ENCODE measurements at regions not wholly inside any gene's neighbourhood (a gene's known extent, or its start where the extent isn't known, plus 50 kb on each side); places are given as distances from the start of the nearest gene placed in this dataset.

DNA sequence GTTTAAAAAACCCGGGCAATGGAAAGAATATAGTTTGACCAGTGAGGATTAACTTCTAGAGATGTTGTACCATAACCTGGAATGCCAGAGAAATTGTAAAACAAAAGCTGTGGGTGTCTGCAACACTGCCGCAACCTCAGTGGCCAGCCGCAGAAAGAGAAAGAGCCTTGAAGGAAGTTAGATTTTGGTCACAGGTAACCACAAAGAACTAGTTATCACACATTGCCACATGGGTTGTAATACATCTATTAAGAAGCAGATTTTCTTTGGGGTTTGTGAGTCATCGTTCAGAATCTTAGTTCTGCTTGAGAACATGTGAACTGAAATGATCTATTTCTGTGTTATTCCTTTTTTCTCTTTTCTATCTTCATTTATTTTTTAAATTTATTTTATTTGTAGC, 222.9 kb upstream of the AGAP1 start:
- peak; percentile 38 for DNase-seq (ENCODE audit: low spot score)
- TF ChIP-seq, protein P1, sequence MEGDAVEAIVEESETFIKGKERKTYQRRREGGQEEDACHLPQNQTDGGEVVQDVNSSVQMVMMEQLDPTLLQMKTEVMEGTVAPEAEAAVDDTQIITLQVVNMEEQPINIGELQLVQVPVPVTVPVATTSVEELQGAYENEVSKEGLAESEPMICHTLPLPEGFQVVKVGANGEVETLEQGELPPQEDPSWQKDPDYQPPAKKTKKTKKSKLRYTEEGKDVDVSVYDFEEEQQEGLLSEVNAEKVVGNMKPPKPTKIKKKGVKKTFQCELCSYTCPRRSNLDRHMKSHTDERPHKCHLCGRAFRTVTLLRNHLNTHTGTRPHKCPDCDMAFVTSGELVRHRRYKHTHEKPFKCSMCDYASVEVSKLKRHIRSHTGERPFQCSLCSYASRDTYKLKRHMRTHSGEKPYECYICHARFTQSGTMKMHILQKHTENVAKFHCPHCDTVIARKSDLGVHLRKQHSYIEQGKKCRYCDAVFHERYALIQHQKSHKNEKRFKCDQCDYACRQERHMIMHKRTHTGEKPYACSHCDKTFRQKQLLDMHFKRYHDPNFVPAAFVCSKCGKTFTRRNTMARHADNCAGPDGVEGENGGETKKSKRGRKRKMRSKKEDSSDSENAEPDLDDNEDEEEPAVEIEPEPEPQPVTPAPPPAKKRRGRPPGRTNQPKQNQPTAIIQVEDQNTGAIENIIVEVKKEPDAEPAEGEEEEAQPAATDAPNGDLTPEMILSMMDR (IDR thresholded peaks at IDR 0.05; ENCODE audit: extremely low read depth, missing control alignments), result no peak

DNA sequence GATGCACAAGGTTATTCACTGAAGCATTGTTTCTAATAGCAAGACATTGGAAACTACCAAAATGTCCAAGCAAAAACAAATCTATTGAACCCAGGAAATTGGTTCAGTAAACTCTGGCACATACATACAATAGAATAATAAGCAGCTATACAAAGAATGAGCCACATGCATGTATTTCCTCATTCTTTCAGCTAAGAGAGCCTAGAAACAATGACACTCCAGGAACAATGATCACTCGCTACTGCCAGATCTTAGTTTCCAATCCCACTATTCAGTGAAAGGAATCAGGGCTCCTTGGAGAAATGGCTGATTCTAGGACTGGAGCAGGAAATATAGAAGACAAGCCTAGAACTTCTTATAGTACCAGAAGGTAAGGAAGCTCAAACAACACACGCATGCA, 221.9 kb upstream of the AGAP1 start:
- DNase-seq (ENCODE audit: low spot score), result no peak
- TF ChIP-seq, protein P1 (IDR thresholded peaks at IDR 0.05; ENCODE audit: extremely low read depth, missing control alignments), result no peak

DNA sequence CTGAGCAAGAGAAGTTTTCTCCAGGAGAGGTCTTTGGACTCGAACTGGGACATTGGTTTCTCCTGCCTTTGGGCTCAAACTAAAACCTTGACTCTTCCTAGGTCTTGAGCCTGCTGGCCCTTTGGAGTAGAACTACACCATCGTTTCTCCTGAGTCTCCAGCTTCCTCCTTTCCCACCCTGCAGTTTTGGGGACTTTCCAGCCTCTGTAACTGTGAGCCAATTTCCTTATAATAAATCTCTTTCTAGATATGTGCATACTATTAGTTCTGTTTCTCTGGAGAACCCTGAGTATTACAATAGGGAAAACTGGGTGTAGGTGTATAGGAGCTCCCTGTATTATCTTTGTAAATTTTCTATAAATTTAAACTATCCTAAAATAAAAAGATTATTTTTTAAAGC, 219.8 kb upstream of the AGAP1 start:
- TF ChIP-seq, protein P1 (IDR thresholded peaks at IDR 0.05; ENCODE audit: extremely low read depth, missing control alignments), result no peak
- DNase-seq (ENCODE audit: low spot score), result no peak

DNA sequence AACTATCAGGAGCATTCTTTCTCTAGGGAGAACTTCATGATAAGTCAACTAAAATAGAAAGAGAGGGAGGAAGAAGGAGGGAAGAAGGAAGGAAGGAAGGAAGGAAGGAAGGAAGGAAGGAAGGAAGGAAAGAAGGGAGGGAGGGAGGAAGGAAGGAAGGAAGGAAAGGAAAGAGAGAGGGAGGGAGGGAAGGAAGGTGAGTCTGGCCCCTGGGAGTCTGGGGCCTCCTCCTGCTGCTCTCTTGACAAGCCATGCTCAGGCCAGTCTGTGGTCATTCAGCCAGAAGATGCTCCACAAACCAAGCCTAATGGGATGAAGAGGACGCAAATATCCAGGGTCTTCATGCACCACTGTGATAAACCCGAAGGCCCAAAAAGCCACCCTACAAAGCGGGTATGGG, 216.4 kb upstream of the AGAP1 start:
- DNase-seq (ENCODE audit: low spot score), result no peak
- TF ChIP-seq, protein P1 (IDR thresholded peaks at IDR 0.05; ENCODE audit: extremely low read depth, missing control alignments), result no peak

DNA sequence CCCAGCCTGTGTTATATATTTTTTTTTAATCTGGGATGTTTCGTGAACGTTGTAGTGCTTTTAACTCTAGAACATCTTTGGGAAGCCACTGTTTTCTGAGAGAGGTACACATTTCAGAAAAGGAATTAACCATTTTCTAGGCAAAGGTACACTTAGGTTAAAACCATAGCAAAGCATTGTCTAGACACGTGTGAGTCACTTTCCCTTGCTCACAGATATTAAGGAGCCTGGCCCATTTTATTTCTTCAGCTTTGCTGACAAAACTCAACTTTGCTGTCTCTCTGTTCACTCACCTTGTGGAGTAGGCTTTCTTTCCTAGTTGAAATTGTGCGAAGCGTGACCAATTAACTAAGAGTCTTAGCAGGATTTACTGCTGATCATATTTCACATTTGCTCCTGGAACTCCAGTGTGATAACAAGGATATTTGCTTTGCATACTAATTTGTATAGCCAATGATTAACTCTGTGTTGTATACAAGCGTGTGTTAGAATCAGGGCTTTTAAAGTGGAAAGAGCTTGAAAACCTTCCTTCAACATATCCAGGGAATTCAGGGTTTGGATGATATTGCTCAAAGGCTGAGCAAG, 215.0 kb upstream of the AGAP1 start:
- TF ChIP-seq, protein P1 (IDR thresholded peaks at IDR 0.05; ENCODE audit: extremely low read depth, missing control alignments), result no peak
- DNase-seq (ENCODE audit: low spot score), result no peak

DNA sequence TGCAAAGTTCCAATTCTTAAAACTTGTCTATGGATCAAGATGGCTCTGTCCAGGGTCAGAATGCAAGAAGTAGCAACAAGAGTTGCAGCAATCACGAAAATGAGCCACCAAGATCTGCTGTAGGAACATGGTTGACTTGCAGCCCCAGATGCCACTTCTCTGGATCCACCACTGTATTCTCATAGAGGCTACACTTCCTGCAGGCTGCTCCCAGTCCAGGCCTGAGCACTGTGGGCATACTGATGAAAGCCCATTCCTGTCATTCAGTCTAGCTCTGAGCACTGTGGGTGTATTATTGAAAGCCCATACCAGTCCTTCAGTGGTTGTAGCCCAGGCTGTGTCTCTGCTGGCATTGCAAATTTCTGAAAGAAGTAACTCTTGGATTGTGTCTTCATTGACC, 213.9 kb upstream of the AGAP1 start:
- TF ChIP-seq, protein P1 (IDR thresholded peaks at IDR 0.05; ENCODE audit: extremely low read depth, missing control alignments), result no peak
- DNase-seq (ENCODE audit: low spot score), result no peak

DNA sequence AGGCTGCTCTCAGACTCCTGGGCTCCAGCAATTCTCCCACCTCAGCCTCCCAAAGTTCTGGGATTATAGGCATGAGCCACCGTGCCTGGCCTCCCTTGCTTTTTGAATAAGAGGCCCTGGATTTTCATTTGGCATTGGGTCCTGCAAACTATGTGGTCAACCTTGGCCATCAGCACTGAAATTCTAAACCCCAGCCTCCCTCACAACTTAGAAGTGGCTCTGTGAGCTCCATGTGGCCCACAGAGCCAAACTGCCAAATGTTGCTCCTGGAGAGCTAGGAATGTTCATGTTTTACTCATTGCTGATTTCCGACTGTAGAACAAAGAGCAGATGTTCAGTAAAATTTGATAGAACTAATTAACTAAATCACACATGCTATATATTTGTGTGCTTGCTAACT, 210.6 kb upstream of the AGAP1 start:
- DNase-seq (ENCODE audit: low spot score), result no peak
- TF ChIP-seq, protein P1 (IDR thresholded peaks at IDR 0.05; ENCODE audit: extremely low read depth, missing control alignments), result no peak
